ENCODE measurements at regions not wholly inside any gene's neighbourhood (a gene's known extent, or its start where the extent isn't known, plus 50 kb on each side); places are given as distances from the start of the nearest gene placed in this dataset.

DNA sequence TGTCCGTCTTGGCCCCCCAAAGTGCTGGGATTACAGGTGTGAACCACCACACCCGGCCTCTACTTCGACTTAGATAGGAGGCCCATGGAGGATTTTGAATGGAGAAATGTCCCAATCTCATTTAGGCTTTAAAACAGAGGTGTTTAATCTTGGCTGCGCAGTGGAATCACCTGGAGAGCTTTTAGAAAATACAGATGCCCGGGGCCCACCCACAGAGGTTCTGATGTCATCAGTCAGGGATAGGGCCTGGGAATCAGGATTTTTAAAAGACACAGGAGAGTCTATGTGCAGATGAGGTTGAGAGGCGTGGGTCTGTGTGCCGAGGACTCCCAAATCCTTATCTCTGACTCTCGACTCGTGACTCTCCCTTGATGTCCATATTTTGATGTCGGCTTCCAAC lies 124.0 kb upstream of the BOD1 start:
- intact Hi-C loops (cut with DNase I, micrococcal nuclease) = no loop called here
- no peak for ATAC-seq

DNA sequence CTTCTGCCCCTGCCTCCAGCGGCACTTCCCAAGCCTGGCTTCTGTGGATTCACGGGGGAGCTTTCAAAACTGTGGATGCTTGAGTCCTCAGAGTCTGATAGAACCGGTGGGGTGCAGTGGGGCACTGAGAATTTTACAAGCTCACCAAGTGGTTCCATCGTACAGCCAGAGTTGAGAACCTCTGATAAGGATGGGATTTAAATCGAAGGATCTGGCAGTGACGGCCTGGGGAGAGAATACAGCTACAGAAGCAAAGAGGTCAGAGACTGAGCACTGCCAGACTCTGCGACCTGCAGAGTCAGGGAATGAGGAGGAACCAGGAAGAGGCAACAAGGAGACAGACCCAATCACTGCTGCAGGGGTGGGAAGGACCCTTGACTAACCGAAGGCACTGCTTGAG lies 124.6 kb upstream of the BOD1 start:
- TF ChIP-seq, protein P1, sequence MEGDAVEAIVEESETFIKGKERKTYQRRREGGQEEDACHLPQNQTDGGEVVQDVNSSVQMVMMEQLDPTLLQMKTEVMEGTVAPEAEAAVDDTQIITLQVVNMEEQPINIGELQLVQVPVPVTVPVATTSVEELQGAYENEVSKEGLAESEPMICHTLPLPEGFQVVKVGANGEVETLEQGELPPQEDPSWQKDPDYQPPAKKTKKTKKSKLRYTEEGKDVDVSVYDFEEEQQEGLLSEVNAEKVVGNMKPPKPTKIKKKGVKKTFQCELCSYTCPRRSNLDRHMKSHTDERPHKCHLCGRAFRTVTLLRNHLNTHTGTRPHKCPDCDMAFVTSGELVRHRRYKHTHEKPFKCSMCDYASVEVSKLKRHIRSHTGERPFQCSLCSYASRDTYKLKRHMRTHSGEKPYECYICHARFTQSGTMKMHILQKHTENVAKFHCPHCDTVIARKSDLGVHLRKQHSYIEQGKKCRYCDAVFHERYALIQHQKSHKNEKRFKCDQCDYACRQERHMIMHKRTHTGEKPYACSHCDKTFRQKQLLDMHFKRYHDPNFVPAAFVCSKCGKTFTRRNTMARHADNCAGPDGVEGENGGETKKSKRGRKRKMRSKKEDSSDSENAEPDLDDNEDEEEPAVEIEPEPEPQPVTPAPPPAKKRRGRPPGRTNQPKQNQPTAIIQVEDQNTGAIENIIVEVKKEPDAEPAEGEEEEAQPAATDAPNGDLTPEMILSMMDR (IDR thresholded peaks at IDR 0.05) = no peak
- H3K36me3 ChIP-seq (ENCODE audit: low read depth) = no peaks in the 10 kb centered on the region
- DNase-seq = no peak
- H3K9me3 ChIP-seq = no peaks in the 10 kb centered on the region
- intact Hi-C loops (cut with DNase I, micrococcal nuclease) = no loop called here
- no peak for ATAC-seq
- H3K4me3 ChIP-seq = no peak overlapping the region
- no peaks in the 10 kb centered on the region for H3K4me1 ChIP-seq (ENCODE audit: low read depth)

More for the DNA sequence above, 124.0 kb upstream of the BOD1 start:
- DNase-seq = no peak
- Histone ChIP-seq H3K4me1 (ENCODE audit: low read depth) (no peaks in the 10 kb centered on the region), H3K4me3 (no peak overlapping the region), H3K36me3 (ENCODE audit: low read depth) (no peaks in the 10 kb centered on the region), H3K9me3 (no peaks in the 10 kb centered on the region)
- TF ChIP-seq, protein P1 (IDR thresholded peaks at IDR 0.05) = no peak

GRCh38 chr5:173741729-173742431 lies 125.4 kb upstream of the BOD1 start:
- Histone ChIP-seq H3K9me3 (no peaks in the 10 kb centered on the region), H3K36me3 (ENCODE audit: low read depth) (no peaks in the 10 kb centered on the region), H3K4me3 (no peak overlapping the region), H3K4me1 (ENCODE audit: low read depth) (no peaks in the 10 kb centered on the region)
- no peak for DNase-seq
- no peak for ATAC-seq
- TF ChIP-seq, protein P1 (IDR thresholded peaks at IDR 0.05) = no peak
- intact Hi-C loops (cut with DNase I, micrococcal nuclease) = no loop called here

DNA sequence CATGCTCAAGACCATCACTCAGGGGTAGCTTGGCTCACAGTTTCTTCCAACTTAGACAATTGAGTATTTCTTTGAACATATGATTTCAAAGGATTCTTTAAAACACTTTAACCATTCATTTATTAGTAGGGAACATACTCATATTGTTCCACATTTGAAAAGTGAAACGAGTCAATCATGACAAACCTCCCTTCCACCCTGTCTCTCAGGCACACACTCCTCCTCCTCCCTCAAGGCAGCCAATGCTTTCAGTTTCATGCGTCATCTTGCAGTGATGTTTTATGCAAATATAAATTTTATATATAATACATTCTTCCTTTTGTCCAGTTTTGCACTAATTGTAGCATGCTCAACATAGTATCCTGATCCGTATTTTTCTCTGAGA lies 126.0 kb upstream of the BOD1 start:
- Histone ChIP-seq H3K36me3 (ENCODE audit: low read depth) (no peaks in the 10 kb centered on the region), H3K4me3 (no peak overlapping the region), H3K4me1 (ENCODE audit: low read depth) (no peaks in the 10 kb centered on the region), H3K9me3 (no peaks in the 10 kb centered on the region)
- TF ChIP-seq, protein P1 (IDR thresholded peaks at IDR 0.05) = no peak
- intact Hi-C loops (cut with DNase I, micrococcal nuclease) = no loop called here
- DNase-seq (no peak), ATAC-seq (peak; percentile 27)

DNA sequence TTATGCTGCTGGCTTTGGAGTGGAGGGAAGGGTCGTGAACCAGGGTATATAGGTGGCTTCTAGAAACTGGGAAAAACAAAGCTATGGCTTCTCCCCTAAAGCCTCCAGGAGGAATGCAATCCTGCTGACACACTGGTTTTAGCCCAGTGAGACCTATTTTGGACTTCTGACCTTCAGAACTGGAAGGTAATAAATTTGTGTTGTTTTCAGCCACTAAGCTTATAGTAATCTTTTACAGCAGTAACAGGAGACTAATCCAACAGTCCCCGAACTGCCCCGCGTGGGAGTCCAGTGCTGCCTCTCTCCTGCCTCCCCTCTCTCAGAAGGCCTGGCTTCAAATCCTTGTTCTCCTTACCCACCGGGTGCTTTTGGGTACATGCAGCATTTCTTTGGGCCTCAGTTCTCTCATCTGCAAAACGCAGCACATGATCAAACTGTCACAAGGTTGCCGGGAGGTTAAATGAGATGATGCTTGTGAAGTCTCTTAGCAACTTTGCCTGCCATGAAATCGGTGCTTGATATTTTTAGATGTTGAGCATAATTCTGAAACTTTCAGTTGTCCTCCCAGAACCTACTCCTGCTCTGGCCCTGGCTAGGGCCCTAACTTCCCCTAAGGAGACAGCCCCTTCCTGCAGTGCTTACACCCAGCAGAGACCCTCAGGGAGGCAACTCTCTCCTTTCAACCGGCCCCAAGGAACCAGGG lies 127.3 kb upstream of the BOD1 start:
- intact Hi-C loops (cut with DNase I, micrococcal nuclease) = no loop called here
- Histone ChIP-seq H3K9me3 (no peaks in the 10 kb centered on the region), H3K4me1 (ENCODE audit: low read depth) (no peaks in the 10 kb centered on the region), H3K36me3 (ENCODE audit: low read depth) (no peaks in the 10 kb centered on the region), H3K4me3 (no peak overlapping the region)
- DNase-seq (no peak), ATAC-seq (no peak)
- TF ChIP-seq, protein P1 (IDR thresholded peaks at IDR 0.05) = no peak
